ENCODE measurements at regions not wholly inside any gene's neighbourhood (a gene's known extent, or its start where the extent isn't known, plus 50 kb on each side); places are given as distances from the start of the nearest gene placed in this dataset.
"Not testable (repeated sequence)": the region's sequence is repeated elsewhere in the genome, so short reads cannot be mapped to it uniquely, and the experiment has no call there.

DNA sequence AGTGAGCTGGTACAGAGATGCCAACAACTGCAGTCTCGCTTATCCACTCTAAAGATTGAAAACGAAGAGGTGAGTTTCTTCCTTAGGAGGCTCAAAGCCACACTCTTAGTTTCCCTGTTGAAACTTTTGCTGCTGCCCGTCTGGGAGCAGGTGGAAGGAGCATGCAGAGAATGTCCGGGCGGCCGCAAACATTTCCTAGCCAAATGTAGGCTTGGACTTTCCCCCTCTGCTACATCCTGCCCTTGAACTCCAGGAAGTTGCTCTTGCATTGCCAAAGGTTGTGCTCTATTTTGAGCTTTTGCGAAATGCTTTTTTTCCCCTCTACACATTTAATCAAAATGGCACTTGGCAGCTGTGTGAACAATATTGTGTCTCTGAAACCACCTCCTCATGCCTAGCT, 65.0 kb upstream of the IKBKE start:
- not testable (repeated sequence) for DNase-seq (ENCODE audit: low read depth in 2 of 2)

DNA sequence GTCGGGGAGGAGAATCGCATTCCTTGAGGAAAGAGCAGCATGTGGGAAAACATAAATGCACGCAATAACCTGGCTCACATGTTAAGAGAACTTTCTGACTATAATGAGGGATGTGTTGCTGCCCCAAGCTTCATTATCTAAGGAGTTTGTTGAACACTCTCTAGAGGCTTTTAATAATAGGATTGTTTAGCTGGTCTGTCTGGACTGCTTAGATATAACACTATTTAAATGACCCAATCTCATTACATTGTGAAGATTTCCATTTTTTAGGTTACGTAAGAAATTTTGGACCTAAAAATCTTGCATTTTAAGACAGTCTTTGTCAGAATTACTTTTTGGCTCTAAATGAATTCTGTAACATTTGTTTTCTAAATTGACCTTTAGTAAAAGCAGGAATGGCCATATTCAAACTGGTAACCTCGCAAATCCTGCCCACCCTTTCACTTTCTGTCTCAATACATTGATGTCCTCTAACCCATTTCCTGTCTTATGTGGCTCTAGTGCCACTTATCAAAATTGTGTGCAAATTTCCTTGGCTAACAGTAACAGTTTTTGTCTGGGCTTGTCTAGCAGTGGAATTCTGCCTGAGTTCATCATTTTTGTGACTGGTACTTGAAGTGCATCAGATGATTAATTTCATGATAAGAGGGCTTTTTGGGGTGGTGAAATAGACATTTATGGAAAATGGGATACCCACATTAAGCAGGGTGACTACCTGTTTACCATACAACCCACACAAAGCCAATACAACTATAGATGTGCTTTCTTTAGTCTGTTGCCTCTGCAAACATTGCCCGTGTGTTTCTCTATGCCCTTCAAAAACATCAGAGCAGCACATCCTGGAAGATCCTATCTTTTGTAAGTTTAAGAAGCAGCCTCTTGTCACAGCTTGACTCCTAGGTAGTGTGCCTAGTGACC, 61.6 kb upstream of the IKBKE start:
- not testable (repeated sequence) for DNase-seq (ENCODE audit: low read depth in 2 of 2)

DNA sequence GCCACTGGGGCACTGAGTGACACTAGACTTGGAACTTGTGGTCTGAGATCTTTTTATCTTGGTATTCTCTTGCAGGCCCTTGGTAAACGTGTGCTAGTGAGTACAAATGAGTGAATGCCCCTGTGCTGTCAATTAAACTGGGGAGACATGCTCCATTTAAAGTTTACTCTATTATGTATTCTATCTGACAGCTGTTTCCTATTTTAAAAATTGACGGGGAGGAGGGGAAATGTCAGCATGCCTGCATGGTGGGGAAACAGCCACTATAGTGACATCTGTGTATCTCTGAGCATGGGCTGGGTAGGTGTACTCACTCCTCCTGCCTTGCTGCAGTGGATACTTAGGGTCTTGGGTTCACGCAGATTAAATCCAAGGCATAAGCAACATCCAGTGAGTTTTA, 59.0 kb upstream of the IKBKE start:
- no peak for DNase-seq (ENCODE audit: low read depth in 2 of 2)

DNA sequence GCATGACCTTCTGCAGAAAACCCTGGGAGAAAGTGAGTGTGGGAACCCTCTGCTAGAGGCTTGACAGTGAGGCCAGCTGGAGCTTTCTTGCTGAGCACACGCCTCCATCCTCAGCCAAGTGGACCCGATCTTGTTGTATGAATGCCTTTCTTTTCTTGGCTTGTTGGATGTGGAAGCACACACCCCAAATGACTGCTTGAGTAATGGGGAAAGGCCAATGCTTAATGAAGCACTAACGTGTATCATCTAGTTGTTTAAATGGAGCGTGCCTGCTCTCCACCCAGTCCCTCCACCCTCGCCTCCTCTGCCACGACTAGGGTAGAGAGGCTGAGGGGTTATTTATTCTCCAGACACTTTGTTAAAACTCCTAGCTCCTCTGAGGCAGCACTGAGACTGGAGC, 54.3 kb upstream of the IKBKE start:
- no peak for DNase-seq (ENCODE audit: low read depth in 2 of 2)

DNA sequence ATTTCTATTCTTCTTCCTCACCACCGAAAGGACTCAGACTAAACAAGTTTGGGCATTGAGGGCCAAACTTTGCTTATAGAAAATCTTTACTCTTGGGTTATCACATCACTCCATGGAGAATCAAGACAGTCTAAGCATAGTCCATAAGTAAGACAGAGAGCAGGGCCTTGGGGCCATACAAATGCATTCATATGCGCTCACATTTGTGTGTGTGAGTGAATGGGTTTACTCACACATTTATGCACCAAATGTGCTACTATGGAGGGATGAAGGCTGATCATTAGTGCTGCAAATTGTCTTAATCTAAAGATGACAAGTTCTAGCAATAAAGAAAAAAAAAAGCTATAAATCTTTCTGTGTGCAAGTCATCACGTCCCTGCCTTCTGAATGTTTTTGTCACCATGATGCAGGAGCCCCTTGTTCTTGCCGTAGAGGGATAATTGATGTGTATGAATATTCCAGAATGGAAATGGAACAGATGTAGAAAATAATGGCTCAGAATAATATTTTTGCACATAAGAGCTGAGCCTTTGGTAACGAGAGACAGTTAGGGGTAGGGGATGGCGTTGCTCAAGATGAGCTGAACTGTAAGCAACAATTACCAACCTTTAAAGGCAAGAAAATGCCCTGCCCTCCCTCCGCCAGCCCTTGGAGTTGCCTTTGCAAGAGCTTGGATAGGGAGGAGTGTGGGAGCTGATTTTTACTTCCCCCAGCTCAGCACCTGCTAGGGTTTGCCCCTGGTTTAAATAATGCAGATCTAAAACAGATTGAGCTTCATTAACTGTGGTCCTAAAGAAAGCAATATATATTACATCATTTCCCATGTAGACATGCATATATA, 52.3 kb upstream of the IKBKE start:
- DNase-seq (ENCODE audit: low read depth in 2 of 2) = no peak

DNA sequence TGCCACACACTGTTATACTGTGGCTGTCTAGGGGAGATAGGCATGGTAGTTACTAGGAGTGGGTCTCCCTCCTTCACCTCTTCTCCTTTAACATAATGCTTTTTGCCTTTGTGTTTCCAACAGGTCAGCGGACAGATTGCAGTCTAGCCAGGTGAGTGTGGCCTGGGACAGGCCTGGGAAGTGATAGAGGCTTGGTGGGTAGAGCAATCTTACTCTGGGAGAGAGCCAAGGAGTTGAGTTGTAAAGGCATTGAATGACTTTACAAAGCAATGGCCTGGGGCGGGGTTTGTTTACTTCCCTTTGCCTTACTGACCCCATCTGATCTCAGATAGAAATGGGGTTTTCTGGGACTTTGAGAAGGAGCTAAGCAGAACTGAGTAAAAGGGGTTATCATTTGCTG, 51.0 kb upstream of the IKBKE start:
- no peak for DNase-seq (ENCODE audit: low read depth in 2 of 2)

DNA sequence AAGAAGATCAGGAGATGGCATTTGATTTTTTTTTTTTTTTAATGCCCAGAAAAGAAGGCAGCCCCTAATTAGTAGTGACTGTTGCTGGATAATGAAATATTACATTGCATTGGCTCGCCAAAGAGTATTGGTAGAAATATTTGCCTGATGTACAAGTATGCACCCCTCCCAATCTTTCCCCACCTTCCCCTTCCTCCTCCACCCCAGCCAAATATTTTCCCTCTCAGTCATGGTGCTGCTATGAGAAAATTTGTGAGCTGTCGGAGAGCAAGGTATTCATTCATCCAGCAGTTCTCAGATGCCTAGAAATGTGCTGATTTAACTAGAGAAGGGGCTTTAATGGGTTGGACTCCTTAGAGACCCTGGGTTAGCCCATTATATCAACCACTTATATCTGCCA, 50.5 kb upstream of the IKBKE start:
- peak; percentile 42 to 46 for DNase-seq (ENCODE audit: low read depth in 2 of 2)

DNA sequence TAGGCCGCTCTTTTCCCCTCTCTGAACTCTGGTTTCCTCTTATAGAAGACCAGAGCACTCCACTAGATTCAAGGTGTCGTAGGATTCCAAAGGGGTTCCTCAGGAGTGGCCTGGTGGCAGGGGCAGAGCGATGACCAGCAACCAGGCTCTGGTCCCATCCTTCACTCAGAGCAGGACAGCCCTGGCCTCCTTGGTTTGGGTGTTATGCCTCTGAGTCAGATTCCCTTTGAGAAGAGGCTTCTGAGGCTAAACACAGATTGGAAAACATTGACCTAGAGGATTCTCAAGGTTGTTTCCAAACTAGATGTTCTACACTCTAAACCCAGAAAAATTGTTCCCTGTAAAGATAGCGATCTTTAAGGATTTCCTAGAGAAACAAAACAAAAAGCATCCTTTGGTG, 49.8 kb upstream of the IKBKE start:
- no peak for DNase-seq (ENCODE audit: low read depth in 2 of 2)

All from fibroblast of skin of left biceps (primary cell).